ENCODE measurements at regions not wholly inside any gene's neighbourhood (a gene's known extent, or its start where the extent isn't known, plus 50 kb on each side); places are given as distances from the start of the nearest gene placed in this dataset.

DNA sequence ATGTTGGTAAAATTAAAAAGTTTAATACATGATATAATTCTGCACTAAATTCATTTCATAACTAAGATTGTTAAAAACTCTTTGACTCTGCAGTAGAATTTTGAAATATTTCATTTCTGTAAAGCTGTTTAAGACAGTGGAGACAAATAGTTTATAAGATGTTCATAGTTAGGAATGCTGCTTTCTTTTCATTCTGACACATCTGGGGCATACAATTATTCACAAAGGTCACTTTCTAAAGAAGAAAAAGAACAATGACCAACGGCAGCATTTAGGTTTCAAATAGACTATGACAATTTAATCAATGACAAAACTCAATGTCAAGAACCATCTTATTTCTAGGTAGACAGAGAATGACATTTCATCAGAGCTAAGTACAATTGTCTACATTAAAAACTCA, 1422.1 kb downstream of the PCDH9 start:
- ATAC-seq, result no peak
- TF ChIP-seq ARNTL (CRISPR knock-in tag; IDR thresholded peaks at IDR 0.05; ENCODE audit: borderline replicate concordance, low read depth), result no peak
- TF ChIP-seq ISL1 (CRISPR knock-in tag; IDR thresholded peaks at IDR 0.05), result no peak
- TF ChIP-seq TCF4 (CRISPR knock-in tag; IDR thresholded peaks at IDR 0.05; ENCODE audit: borderline replicate concordance), result no peak
- TF ChIP-seq, protein P1, sequence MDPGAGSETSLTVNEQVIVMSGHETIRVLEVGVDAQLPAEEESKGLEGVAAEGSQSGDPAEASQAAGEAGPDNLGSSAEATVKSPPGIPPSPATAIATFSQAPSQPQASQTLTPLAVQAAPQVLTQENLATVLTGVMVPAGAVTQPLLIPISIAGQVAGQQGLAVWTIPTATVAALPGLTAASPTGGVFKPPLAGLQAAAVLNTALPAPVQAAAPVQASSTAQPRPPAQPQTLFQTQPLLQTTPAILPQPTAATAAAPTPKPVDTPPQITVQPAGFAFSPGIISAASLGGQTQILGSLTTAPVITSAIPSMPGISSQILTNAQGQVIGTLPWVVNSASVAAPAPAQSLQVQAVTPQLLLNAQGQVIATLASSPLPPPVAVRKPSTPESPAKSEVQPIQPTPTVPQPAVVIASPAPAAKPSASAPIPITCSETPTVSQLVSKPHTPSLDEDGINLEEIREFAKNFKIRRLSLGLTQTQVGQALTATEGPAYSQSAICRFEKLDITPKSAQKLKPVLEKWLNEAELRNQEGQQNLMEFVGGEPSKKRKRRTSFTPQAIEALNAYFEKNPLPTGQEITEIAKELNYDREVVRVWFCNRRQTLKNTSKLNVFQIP (CRISPR knock-in tag; IDR thresholded peaks at IDR 0.05; ENCODE audit: borderline replicate concordance, low read depth), result no peak

DNA sequence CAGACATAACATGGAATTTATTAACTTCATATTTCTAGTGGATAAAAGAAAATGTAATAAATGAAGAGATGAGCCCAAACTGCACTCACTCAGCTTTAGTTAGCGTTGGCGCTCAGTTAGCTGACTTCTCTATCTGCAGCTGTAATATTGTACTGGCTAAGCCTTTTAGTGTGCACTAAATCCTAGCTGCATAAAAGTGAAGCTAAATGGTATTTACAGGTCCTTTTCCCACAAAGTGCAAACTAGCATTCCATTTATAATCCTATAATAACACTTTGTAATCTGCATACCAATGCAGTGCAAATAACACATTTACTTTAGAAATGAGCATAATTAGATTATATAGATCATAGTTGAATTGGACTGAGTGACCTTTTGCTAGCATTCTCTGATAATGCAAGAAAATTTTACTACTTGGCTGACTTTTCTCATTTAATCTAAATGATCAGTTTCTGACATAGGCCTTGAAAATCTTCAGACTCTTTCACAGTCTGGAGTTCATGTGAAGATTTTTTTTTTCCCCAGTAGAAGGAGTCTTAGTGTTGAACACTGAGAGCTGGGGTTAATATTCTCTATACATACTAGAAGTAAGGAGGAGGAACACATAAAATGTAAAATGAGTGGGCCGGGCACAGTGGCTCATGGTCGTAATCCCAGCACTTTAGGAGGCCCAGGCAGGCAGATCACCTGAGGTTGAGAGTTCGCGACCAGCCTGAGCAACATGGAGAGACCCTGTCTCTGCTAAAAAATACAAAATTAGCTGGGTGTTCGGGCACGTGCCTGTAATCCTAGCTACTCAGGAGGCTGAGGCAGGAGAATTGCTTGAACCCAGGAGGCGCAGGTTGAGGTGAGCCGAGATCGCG, 1426.4 kb downstream of the PCDH9 start:
- TF ChIP-seq GLIS3 (CRISPR knock-in tag; IDR thresholded peaks at IDR 0.05), result no peak
- no peak for TF ChIP-seq TOX (CRISPR knock-in tag; IDR thresholded peaks at IDR 0.05; ENCODE audit: borderline replicate concordance)
- TF ChIP-seq, protein P1 (CRISPR knock-in tag; IDR thresholded peaks at IDR 0.05; ENCODE audit: borderline replicate concordance, low read depth), result no peak
- TF ChIP-seq ZNF8 (CRISPR knock-in tag; IDR thresholded peaks at IDR 0.05), result no peak
- TF ChIP-seq ISL1 (CRISPR knock-in tag; IDR thresholded peaks at IDR 0.05), result no peak
- no peak for TF ChIP-seq ESRRG (CRISPR knock-in tag; IDR thresholded peaks at IDR 0.05)
- no peak for TF ChIP-seq ZNF70 (CRISPR knock-in tag; IDR thresholded peaks at IDR 0.05)
- TF ChIP-seq, protein P2, sequence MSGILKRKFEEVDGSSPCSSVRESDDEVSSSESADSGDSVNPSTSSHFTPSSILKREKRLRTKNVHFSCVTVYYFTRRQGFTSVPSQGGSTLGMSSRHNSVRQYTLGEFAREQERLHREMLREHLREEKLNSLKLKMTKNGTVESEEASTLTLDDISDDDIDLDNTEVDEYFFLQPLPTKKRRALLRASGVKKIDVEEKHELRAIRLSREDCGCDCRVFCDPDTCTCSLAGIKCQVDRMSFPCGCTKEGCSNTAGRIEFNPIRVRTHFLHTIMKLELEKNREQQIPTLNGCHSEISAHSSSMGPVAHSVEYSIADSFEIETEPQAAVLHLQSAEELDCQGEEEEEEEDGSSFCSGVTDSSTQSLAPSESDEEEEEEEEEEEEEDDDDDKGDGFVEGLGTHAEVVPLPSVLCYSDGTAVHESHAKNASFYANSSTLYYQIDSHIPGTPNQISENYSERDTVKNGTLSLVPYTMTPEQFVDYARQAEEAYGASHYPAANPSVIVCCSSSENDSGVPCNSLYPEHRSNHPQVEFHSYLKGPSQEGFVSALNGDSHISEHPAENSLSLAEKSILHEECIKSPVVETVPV (CRISPR knock-in tag; IDR thresholded peaks at IDR 0.05), result no peak
- no peak for TF ChIP-seq ARNTL (CRISPR knock-in tag; IDR thresholded peaks at IDR 0.05; ENCODE audit: borderline replicate concordance, low read depth)
- TF ChIP-seq ZFP30 (CRISPR knock-in tag; IDR thresholded peaks at IDR 0.05), result no peak
- no peak for TF ChIP-seq RARB (CRISPR knock-in tag; IDR thresholded peaks at IDR 0.05)
- no peak for TF ChIP-seq BACH2 (CRISPR knock-in tag; IDR thresholded peaks at IDR 0.05; ENCODE audit: borderline replicate concordance)
- no peak for TF ChIP-seq TCF4 (CRISPR knock-in tag; IDR thresholded peaks at IDR 0.05; ENCODE audit: borderline replicate concordance)
- no peak for ATAC-seq

DNA sequence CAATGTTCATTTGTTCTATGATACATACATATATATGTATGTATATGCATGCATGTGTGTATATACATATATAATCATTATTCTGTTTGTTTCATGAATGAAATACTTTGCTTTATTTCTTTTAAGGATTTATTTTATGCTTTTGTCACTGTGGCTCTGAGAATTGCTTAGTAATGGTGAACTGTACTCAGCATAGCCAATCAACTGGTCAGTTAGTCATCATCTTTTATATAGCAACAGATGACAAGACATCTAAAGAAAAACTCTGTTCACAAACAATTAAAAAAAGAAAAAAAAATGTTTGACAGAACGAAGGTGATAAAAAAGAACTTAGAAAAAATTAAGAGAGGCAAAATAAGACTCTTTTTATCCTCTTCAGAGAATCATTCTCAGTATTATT, 1440.3 kb downstream of the PCDH9 start:
- ATAC-seq, result no peak
- TF ChIP-seq ZFP3 (CRISPR knock-in tag; IDR thresholded peaks at IDR 0.05) (no peak), TCF4 (CRISPR knock-in tag; IDR thresholded peaks at IDR 0.05; ENCODE audit: borderline replicate concordance) (no peak), RARB (CRISPR knock-in tag; IDR thresholded peaks at IDR 0.05) (no peak), OSR1 (CRISPR knock-in tag; IDR thresholded peaks at IDR 0.05) (no peak), CSDC2 (CRISPR knock-in tag; IDR thresholded peaks at IDR 0.05) (no peak), TOX (CRISPR knock-in tag; IDR thresholded peaks at IDR 0.05; ENCODE audit: borderline replicate concordance) (no peak), ZNF8 (CRISPR knock-in tag; IDR thresholded peaks at IDR 0.05) (no peak), GLIS3 (CRISPR knock-in tag; IDR thresholded peaks at IDR 0.05) (no peak), SNAI2 (CRISPR knock-in tag; IDR thresholded peaks at IDR 0.05) (no peak), ZC3H10 (CRISPR knock-in tag; IDR thresholded peaks at IDR 0.05) (no peak), ESRRG (CRISPR knock-in tag; IDR thresholded peaks at IDR 0.05) (no peak), ZFP30 (CRISPR knock-in tag; IDR thresholded peaks at IDR 0.05) (no peak), ZNF70 (CRISPR knock-in tag; IDR thresholded peaks at IDR 0.05) (no peak), BACH2 (CRISPR knock-in tag; IDR thresholded peaks at IDR 0.05; ENCODE audit: borderline replicate concordance) (no peak), ARNTL (CRISPR knock-in tag; IDR thresholded peaks at IDR 0.05; ENCODE audit: borderline replicate concordance, low read depth) (no peak), ZNF565 (CRISPR knock-in tag; conservative IDR thresholded peaks at IDR 0.05; ENCODE audit: low read depth) (no peak)
- TF ChIP-seq, protein P3, sequence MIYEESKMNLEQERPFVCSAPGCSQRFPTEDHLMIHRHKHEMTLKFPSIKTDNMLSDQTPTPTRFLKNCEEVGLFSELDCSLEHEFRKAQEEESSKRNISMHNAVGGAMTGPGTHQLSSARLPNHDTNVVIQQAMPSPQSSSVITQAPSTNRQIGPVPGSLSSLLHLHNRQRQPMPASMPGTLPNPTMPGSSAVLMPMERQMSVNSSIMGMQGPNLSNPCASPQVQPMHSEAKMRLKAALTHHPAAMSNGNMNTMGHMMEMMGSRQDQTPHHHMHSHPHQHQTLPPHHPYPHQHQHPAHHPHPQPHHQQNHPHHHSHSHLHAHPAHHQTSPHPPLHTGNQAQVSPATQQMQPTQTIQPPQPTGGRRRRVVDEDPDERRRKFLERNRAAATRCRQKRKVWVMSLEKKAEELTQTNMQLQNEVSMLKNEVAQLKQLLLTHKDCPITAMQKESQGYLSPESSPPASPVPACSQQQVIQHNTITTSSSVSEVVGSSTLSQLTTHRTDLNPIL (CRISPR knock-in tag; IDR thresholded peaks at IDR 0.05; ENCODE audit: low read depth), result no peak
- TF ChIP-seq, protein P4, sequence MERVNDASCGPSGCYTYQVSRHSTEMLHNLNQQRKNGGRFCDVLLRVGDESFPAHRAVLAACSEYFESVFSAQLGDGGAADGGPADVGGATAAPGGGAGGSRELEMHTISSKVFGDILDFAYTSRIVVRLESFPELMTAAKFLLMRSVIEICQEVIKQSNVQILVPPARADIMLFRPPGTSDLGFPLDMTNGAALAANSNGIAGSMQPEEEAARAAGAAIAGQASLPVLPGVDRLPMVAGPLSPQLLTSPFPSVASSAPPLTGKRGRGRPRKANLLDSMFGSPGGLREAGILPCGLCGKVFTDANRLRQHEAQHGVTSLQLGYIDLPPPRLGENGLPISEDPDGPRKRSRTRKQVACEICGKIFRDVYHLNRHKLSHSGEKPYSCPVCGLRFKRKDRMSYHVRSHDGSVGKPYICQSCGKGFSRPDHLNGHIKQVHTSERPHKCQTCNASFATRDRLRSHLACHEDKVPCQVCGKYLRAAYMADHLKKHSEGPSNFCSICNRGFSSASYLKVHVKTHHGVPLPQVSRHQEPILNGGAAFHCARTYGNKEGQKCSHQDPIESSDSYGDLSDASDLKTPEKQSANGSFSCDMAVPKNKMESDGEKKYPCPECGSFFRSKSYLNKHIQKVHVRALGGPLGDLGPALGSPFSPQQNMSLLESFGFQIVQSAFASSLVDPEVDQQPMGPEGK (CRISPR knock-in tag; IDR thresholded peaks at IDR 0.05; ENCODE audit: borderline replicate concordance), result no peak
- TF ChIP-seq, protein P1 (CRISPR knock-in tag; IDR thresholded peaks at IDR 0.05; ENCODE audit: borderline replicate concordance, low read depth), result no peak
- TF ChIP-seq, protein P2 (CRISPR knock-in tag; IDR thresholded peaks at IDR 0.05), result no peak
